Spleen (tissue), 11 donors: ENCODE measurements at regions not wholly inside any gene's neighbourhood (a gene's known extent, or its start where the extent isn't known, plus 50 kb on each side); places are given as distances from the start of the nearest gene placed in this dataset.

Experiments used
- DNase-seq: peaks from one replicate; pipeline ENCODE4 v3.0.0-alpha.2; 2020
- H3K27ac ChIP-seq, 8 donors: fragments of 200-600 bp; sonication (generic) in 7 of 8; 1 replicate in 4 of 8; 2 replicates in 4 of 8; pipeline versions ENCODE4 v1.5.0 to v1.8.0; 2016 to 2021; ENCODE audit warnings: inconsistent platforms in 4 of 8, mild to moderate bottlenecking in 4 of 8, moderate library complexity in 1 of 8
- H3K27me3 ChIP-seq, 7 donors: fragments of 200-600 bp; sonication (generic) in 6 of 7; replicated peaks in 1 of 7; 1 replicate in 4 of 7; 2 replicates in 3 of 7; pipeline versions ENCODE4 v1.5.0 to v1.8.0; 2016 to 2021; ENCODE audit warnings: inconsistent platforms in 3 of 7, mild to moderate bottlenecking in 1 of 7
- H3K36me3 ChIP-seq, 6 donors: fragments of 200-600 bp; sonication (generic) in 5 of 6; 1 replicate in 4 of 6; 2 replicates in 2 of 6; pipeline versions ENCODE4 v1.5.0 to v1.8.0; 2016 to 2021; ENCODE audit warnings: inconsistent platforms in 2 of 6
- H3K4me1 ChIP-seq, 6 donors: fragments of 200-600 bp; sonication (generic) in 5 of 6; 1 replicate in 3 of 6; 2 replicates in 3 of 6; pipeline versions ENCODE4 v1.5.0 to v1.8.0; 2016 to 2021; ENCODE audit warnings: inconsistent platforms in 3 of 6
- H3K4me3 ChIP-seq, 8 donors: fragments of 200-600 bp; sonication (generic) in 7 of 8; 1 replicate in 4 of 8; 2 replicates in 4 of 8; pipeline versions ENCODE4 v1.5.0 to v1.8.0; 2016 to 2021; ENCODE audit warnings: inconsistent platforms in 4 of 8, mild to moderate bottlenecking in 4 of 8, moderate library complexity in 2 of 8
- H3K9me3 ChIP-seq, 8 donors: fragments of 200-600 bp; sonication (generic) in 7 of 8; 1 replicate in 4 of 8; 2 replicates in 4 of 8; pipeline versions ENCODE4 v1.5.0 to v1.8.0; 2016 to 2021; ENCODE audit warnings: inconsistent platforms in 4 of 8
- CTCF ChIP-seq, 11 experiments: fragments of 200-600 bp in 7 of 11; fragments of 450-650 bp in 4 of 11; sonication (generic) in 4 of 11; IDR thresholded peaks in 8 of 11; conservative IDR thresholded peaks in 3 of 11; 1 replicate in 7 of 11; 2 replicates in 4 of 11; pipeline versions ENCODE4 v1.4.0 to v1.8.0; 2016 to 2021; ENCODE audit warnings: antibody characterized with exemption in 11 of 11, inconsistent platforms in 4 of 11, mild to moderate bottlenecking in 1 of 11
- POLR2A ChIP-seq, 3 donors: fragments of 450-650 bp; IDR thresholded peaks; one replicate each; pipeline ENCODE4 v1.5.1; 2017; ENCODE audit warnings: antibody characterized with exemption in 3 of 3, mild to moderate bottlenecking in 1 of 3
- POLR2AphosphoS5 ChIP-seq, 3 donors: sonication (generic); formaldehyde crosslinking; IDR thresholded peaks; one replicate each; pipeline ENCODE4 v1.5.1; 2017; ENCODE audit warnings: antibody characterized with exemption in 3 of 3
- WGBS, 5 donors: extraction: QIAGEN DNeasy Blood & Tissue Kit in 3 of 5; methylation state at CpG; one replicate each; pipeline versions ENCODE4 v1.1.5 to v1.1.7; 2013 to 2018; 5-methylcytosine and 5-hydroxymethylcytosine counted together
- intact Hi-C: fragments of 100-400 bp; cut with DNase I; formaldehyde crosslinking; loops from one replicate; pipeline ENCODE4 v1.15.0; 2023; ENCODE audit warnings: low total_unique reads
- donor health status: healthy with polysubstance abuse.
- donor health status: DM: no; HTN: no; CAD: no; lungs with moderate emphysema.
- donor health status: DM: no; HTN: no; CAD: no.
- donor health status: Bipolar disorder and iron deficiency.
- donor health status: healthy.
- donor health status: DM: no; HTN: no; CAD: no.
- donor health status: DM: yes; HTN: yes; CAD: no.

GRCh38 chr10:89861199-89861573 lies 159.8 kb downstream of the KIF20B start:
- peak overlapping the region in 2 of 8 donors; percentile 45 to 60 for H3K27ac ChIP-seq
- DNase-seq: no peak
- TF ChIP-seq POLR2A (IDR thresholded peaks at IDR 0.05): no peak
- TF ChIP-seq CTCF (IDR thresholded peaks at IDR 0.05 in 8 of 11, conservative IDR thresholded peaks at IDR 0.05 in 3 of 11): no peak
- no peaks in the 10 kb centered on the region for H3K9me3 ChIP-seq
- H3K27me3 ChIP-seq: no peaks in the 10 kb centered on the region
- peak overlapping the region in 2 of 8 donors; percentile 1 to 49 for H3K4me3 ChIP-seq
- H3K36me3 ChIP-seq: no peaks in the 10 kb centered on the region
- peaks cover 0 to 18% (median 2%) of the 10 kb centered on the region in 6 donors for H3K4me1 ChIP-seq
- intact Hi-C loops: no loop called here

GRCh38 chr10:89861584-89862301 lies 160.4 kb downstream of the KIF20B start:
- H3K36me3 ChIP-seq: no peaks in the 10 kb centered on the region
- TF ChIP-seq POLR2AphosphoS5 (IDR thresholded peaks at IDR 0.05) (no peak), POLR2A (IDR thresholded peaks at IDR 0.05) (no peak), CTCF (IDR thresholded peaks at IDR 0.05 in 8 of 11, conservative IDR thresholded peaks at IDR 0.05 in 3 of 11) (no peak)
- intact Hi-C loops: no loop called here
- no peaks in the 10 kb centered on the region for H3K9me3 ChIP-seq
- H3K4me1 ChIP-seq: peaks cover 0 to 18% (median 2%) of the 10 kb centered on the region in 6 donors
- no peak overlapping the region for H3K4me3 ChIP-seq
- H3K27ac ChIP-seq: peak overlapping the region in 1 of 8 donors; percentile 60
- WGBS, 5 donors: 65 to 80% (median 70%) methylated on average over 3 of the region's 3 CpGs
- no peaks in the 10 kb centered on the region for H3K27me3 ChIP-seq
- no peak for DNase-seq

- peaks cover 0 to 4% (median 0%) of the 10 kb centered on the region in 6 donors for H3K4me1 ChIP-seq
- 67 to 89% (median 81%) methylated on average over 2 of the region's 2 CpGs for WGBS, 5 donors
- no peak overlapping the region for H3K27ac ChIP-seq
- no peaks in the 10 kb centered on the region for H3K27me3 ChIP-seq
- DNase-seq: no peak
- intact Hi-C loops: no loop called here
- TF ChIP-seq POLR2A (IDR thresholded peaks at IDR 0.05): no peak
- TF ChIP-seq CTCF (IDR thresholded peaks at IDR 0.05 in 8 of 11, conservative IDR thresholded peaks at IDR 0.05 in 3 of 11): no peak
- no peak for TF ChIP-seq POLR2AphosphoS5 (IDR thresholded peaks at IDR 0.05)
- no peak overlapping the region for H3K4me3 ChIP-seq
- H3K9me3 ChIP-seq: no peaks in the 10 kb centered on the region
- no peaks in the 10 kb centered on the region for H3K36me3 ChIP-seq
These were observed 166.6 kb downstream of the KIF20B start for GRCh38 chr10:89867964-89868363.

- intact Hi-C loops: no loop called here
- Histone ChIP-seq H3K27me3 (no peaks in the 10 kb centered on the region), H3K36me3 (no peaks in the 10 kb centered on the region), H3K9me3 (no peaks in the 10 kb centered on the region), H3K4me3 (no peak overlapping the region), H3K4me1 (peaks cover 0 to 11% (median 0%) of the 10 kb centered on the region in 6 donors), H3K27ac (no peak overlapping the region)
- TF ChIP-seq CTCF (IDR thresholded peaks at IDR 0.05 in 8 of 11, conservative IDR thresholded peaks at IDR 0.05 in 3 of 11) (no peak), POLR2AphosphoS5 (IDR thresholded peaks at IDR 0.05) (no peak), POLR2A (IDR thresholded peaks at IDR 0.05) (no peak)
- 66 to 79% (median 73%) methylated on average over 2 of the region's 2 CpGs for WGBS, 5 donors
- DNase-seq: no peak
These were observed 167.8 kb downstream of the KIF20B start for GRCh38 chr10:89869180-89869579.
